Stimulated activated CD8-positive, alpha-beta memory T cell treated with anti-CD3 and anti-CD28 coated beads, Interleukin-15, amount 100 ng/mL, for 48 hours (primary cell): ENCODE measurements at regions not wholly inside any gene's neighbourhood (a gene's known extent, or its start where the extent isn't known, plus 50 kb on each side); places are given as distances from the start of the nearest gene placed in this dataset.
"Not testable (repeated sequence)": the region's sequence is repeated elsewhere in the genome, so short reads cannot be mapped to it uniquely, and the experiment has no call there.

ENCODE experiments used
- DNase-seq, 2 donors: peaks; one replicate each; pipeline ENCODE4 v3.0.0-alpha.2; 2020; ENCODE audit warnings: low read depth in 2 of 2

GRCh38 chr13:76829572-76830327, 56.5 kb downstream of the KCTD12 start:
- no peak for DNase-seq

GRCh38 chr13:76828316-76828741, 57.9 kb downstream of the KCTD12 start:
- DNase-seq = no peak

- DNase-seq = no peak
Measured at GRCh38 chr13:76826527-76826926, 59.7 kb downstream of the KCTD12 start.

- no peak for DNase-seq
Measured at GRCh38 chr13:76825430-76825829, 60.8 kb downstream of the KCTD12 start.

- no peak for DNase-seq
Measured at GRCh38 chr13:76823969-76824368, 62.2 kb downstream of the KCTD12 start.

GRCh38 chr13:76822698-76823267, 63.4 kb downstream of the KCTD12 start:
- DNase-seq = no peak

GRCh38 chr13:76821222-76821621, 65.0 kb downstream of the KCTD12 start:
- not testable (repeated sequence) for DNase-seq

- DNase-seq = no peak
Measured at GRCh38 chr13:76820759-76821158, 65.4 kb downstream of the KCTD12 start.

- DNase-seq = no peak
Measured at GRCh38 chr13:76816394-76816793, 69.8 kb downstream of the KCTD12 start.

- DNase-seq = no peak
Measured at GRCh38 chr13:76815344-76815743, 70.9 kb downstream of the KCTD12 start.

GRCh38 chr13:76813891-76814290, 72.3 kb downstream of the KCTD12 start:
- no peak for DNase-seq

GRCh38 chr13:76813000-76813691, 73.1 kb downstream of the KCTD12 start:
- no peak for DNase-seq

GRCh38 chr13:76812206-76812897, 73.9 kb downstream of the KCTD12 start:
- no peak for DNase-seq

- no peak for DNase-seq
Measured at GRCh38 chr13:76809389-76809788, 76.8 kb downstream of the KCTD12 start.

GRCh38 chr13:76808927-76809326, 77.3 kb downstream of the KCTD12 start:
- DNase-seq = no peak

GRCh38 chr13:76804801-76805200, 81.4 kb downstream of the KCTD12 start:
- DNase-seq = no peak

GRCh38 chr13:76803831-76804230, 82.4 kb downstream of the KCTD12 start:
- DNase-seq = no peak

- no peak for DNase-seq
Measured at GRCh38 chr13:76800943-76801342, 85.3 kb downstream of the KCTD12 start.

GRCh38 chr13:76799696-76800095, 86.5 kb downstream of the KCTD12 start:
- DNase-seq = no peak

- no peak for DNase-seq
Measured at GRCh38 chr13:76798037-76798436, 88.2 kb downstream of the KCTD12 start.

- no peak for DNase-seq
Measured at GRCh38 chr13:76797361-76797760, 88.8 kb downstream of the KCTD12 start.

- DNase-seq = no peak
Measured at GRCh38 chr13:76796851-76797250, 89.4 kb downstream of the KCTD12 start.
